ENCODE measurements at regions not wholly inside any gene's neighbourhood (a gene's known extent, or its start where the extent isn't known, plus 50 kb on each side); places are given as distances from the start of the nearest gene placed in this dataset.

DNA sequence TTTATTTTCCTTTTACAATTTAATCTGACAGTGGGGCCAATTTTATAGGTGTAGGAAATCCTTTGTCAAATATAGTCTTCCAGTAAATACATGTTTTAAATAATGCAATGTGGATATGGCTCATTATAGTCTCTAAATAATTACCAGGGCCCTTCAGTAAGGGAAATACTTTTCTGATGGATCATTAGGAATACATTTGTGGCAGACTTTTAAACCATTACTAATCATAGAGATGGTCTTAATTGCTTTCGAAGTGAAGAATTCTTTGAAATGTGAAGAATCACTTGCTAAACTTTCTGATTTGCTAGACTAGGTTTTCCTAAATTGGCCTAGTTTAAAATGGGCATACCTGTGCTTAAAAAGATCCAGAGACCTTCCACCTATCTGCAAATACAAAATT, 105.6 kb upstream of the ELL2 start:
- H3K27ac ChIP-seq: peak overlapping the region; percentile 81 to 86
- ChIA-PET CTCF (no interaction called here), POLR2A (no interaction called here)
- 14% methylated on average over 1 of the region's 1 CpG for WGBS (ENCODE audit: missing lambda C conversion rate)
- H3K4me1 ChIP-seq: peaks cover 45% of the 10 kb centered on the region
- H3K9me3 ChIP-seq: no peaks in the 10 kb centered on the region
- H3K4me3 ChIP-seq: no peak overlapping the region
- no peak for FAIRE-seq
- peak overlapping the region; percentile 87 for H3K4me2 ChIP-seq
- no peak for DNase-seq (ENCODE audit: low read depth in 1 of 2, low spot score in 1 of 2)
- TF ChIP-seq RAD21 (conservative IDR thresholded peaks at IDR 0.05 in 1 of 2, IDR thresholded peaks at IDR 0.05 in 1 of 2): no peak
- no peak for TF ChIP-seq SREBF2 (IDR thresholded peaks at IDR 0.05)
- no peak for TF ChIP-seq BHLHE40 (IDR thresholded peaks at IDR 0.05; ENCODE audit: low read depth, low read length)
- TF ChIP-seq CBX2 (IDR thresholded peaks at IDR 0.05; ENCODE audit: borderline replicate concordance, low read depth): no peak
- no peak for TF ChIP-seq JUN (IDR thresholded peaks at IDR 0.05)
- no peak for TF ChIP-seq EP300 (IDR thresholded peaks at IDR 0.05)
- TF ChIP-seq, protein P1, sequence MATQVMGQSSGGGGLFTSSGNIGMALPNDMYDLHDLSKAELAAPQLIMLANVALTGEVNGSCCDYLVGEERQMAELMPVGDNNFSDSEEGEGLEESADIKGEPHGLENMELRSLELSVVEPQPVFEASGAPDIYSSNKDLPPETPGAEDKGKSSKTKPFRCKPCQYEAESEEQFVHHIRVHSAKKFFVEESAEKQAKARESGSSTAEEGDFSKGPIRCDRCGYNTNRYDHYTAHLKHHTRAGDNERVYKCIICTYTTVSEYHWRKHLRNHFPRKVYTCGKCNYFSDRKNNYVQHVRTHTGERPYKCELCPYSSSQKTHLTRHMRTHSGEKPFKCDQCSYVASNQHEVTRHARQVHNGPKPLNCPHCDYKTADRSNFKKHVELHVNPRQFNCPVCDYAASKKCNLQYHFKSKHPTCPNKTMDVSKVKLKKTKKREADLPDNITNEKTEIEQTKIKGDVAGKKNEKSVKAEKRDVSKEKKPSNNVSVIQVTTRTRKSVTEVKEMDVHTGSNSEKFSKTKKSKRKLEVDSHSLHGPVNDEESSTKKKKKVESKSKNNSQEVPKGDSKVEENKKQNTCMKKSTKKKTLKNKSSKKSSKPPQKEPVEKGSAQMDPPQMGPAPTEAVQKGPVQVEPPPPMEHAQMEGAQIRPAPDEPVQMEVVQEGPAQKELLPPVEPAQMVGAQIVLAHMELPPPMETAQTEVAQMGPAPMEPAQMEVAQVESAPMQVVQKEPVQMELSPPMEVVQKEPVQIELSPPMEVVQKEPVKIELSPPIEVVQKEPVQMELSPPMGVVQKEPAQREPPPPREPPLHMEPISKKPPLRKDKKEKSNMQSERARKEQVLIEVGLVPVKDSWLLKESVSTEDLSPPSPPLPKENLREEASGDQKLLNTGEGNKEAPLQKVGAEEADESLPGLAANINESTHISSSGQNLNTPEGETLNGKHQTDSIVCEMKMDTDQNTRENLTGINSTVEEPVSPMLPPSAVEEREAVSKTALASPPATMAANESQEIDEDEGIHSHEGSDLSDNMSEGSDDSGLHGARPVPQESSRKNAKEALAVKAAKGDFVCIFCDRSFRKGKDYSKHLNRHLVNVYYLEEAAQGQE (IDR thresholded peaks at IDR 0.05): no peak
- no peak for TF ChIP-seq NFE2L2 (conservative IDR thresholded peaks at IDR 0.05; ENCODE audit: low read length)
- no peak for TF ChIP-seq NPAS2 (CRISPR knock-in tag; IDR thresholded peaks at IDR 0.05; ENCODE audit: borderline replicate concordance)
- TF ChIP-seq MYC (IDR thresholded peaks at IDR 0.05; ENCODE audit: borderline replicate concordance, low read length): no peak
- TF ChIP-seq, protein P2, sequence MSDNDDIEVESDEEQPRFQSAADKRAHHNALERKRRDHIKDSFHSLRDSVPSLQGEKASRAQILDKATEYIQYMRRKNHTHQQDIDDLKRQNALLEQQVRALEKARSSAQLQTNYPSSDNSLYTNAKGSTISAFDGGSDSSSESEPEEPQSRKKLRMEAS (IDR thresholded peaks at IDR 0.05): no peak
- TF ChIP-seq, protein P3, sequence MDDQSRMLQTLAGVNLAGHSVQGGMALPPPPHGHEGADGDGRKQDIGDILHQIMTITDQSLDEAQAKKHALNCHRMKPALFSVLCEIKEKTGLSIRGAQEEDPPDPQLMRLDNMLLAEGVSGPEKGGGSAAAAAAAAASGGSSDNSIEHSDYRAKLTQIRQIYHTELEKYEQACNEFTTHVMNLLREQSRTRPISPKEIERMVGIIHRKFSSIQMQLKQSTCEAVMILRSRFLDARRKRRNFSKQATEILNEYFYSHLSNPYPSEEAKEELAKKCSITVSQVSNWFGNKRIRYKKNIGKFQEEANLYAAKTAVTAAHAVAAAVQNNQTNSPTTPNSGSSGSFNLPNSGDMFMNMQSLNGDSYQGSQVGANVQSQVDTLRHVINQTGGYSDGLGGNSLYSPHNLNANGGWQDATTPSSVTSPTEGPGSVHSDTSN (IDR thresholded peaks at IDR 0.05): no peak
- TF ChIP-seq, protein P4, sequence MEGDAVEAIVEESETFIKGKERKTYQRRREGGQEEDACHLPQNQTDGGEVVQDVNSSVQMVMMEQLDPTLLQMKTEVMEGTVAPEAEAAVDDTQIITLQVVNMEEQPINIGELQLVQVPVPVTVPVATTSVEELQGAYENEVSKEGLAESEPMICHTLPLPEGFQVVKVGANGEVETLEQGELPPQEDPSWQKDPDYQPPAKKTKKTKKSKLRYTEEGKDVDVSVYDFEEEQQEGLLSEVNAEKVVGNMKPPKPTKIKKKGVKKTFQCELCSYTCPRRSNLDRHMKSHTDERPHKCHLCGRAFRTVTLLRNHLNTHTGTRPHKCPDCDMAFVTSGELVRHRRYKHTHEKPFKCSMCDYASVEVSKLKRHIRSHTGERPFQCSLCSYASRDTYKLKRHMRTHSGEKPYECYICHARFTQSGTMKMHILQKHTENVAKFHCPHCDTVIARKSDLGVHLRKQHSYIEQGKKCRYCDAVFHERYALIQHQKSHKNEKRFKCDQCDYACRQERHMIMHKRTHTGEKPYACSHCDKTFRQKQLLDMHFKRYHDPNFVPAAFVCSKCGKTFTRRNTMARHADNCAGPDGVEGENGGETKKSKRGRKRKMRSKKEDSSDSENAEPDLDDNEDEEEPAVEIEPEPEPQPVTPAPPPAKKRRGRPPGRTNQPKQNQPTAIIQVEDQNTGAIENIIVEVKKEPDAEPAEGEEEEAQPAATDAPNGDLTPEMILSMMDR (IDR thresholded peaks at IDR 0.05): no peak
- TF ChIP-seq JUNB (IDR thresholded peaks at IDR 0.05): no peak
- no peak for TF ChIP-seq TP53 (CRISPR knock-in tag; IDR thresholded peaks at IDR 0.05)
- TF ChIP-seq, protein P5, sequence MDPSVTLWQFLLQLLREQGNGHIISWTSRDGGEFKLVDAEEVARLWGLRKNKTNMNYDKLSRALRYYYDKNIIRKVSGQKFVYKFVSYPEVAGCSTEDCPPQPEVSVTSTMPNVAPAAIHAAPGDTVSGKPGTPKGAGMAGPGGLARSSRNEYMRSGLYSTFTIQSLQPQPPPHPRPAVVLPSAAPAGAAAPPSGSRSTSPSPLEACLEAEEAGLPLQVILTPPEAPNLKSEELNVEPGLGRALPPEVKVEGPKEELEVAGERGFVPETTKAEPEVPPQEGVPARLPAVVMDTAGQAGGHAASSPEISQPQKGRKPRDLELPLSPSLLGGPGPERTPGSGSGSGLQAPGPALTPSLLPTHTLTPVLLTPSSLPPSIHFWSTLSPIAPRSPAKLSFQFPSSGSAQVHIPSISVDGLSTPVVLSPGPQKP (IDR thresholded peaks at IDR 0.05; ENCODE audit: low read depth, low read length): no peak
- no peak for TF ChIP-seq ZFP36 (IDR thresholded peaks at IDR 0.05; ENCODE audit: borderline replicate concordance, partially characterized antibody)
- TF ChIP-seq RNF2 (IDR thresholded peaks at IDR 0.05; ENCODE audit: borderline replicate concordance, low read depth): no peak
- TF ChIP-seq ESRRA (IDR thresholded peaks at IDR 0.05; ENCODE audit: borderline replicate concordance, low read length): no peak
- no peak for ATAC-seq

DNA sequence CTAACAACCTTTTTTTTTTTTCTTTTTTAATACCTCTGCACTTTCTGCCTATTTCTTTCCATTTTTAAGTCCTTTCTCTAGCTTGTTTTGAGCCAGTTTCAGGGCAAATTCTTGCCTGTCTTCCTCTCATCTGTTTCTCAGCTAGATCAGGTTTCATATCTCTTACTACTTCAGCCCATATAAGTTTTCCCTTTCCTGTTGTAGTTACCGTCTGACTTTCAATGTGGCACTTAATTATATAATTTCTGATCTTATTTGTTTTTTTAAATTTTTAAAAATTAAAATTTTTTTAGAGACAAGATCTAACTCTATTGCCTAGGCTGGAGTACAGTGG, 104.7 kb upstream of the ELL2 start:
- ChIA-PET CTCF (interaction anchor here (1.9 kb wide), 1 partner anchor 270 kb away, joined by 8 read pairs; no protein-coding TSS in a partner anchor), POLR2A (no interaction called here)
- Histone ChIP-seq H3K9me3 (no peaks in the 10 kb centered on the region), H3K4me2 (no peak overlapping the region; the same call in 2 of the 3 replicates), H3K4me3 (no peak overlapping the region), H3K27ac (peak overlapping the region; percentile 77 to 81; a peak in 5 of 6 replicates), H3K4me1 (peaks cover 45% of the 10 kb centered on the region)
- FAIRE-seq: no peak
- DNase-seq (ENCODE audit: low read depth in 1 of 2, low spot score in 1 of 2): no peak
- 77% methylated on average over 1 of the region's 1 CpG for WGBS (ENCODE audit: missing lambda C conversion rate)
- ATAC-seq: no peak
- no peak for TF ChIP-seq NPAS2 (CRISPR knock-in tag; IDR thresholded peaks at IDR 0.05; ENCODE audit: borderline replicate concordance)
- TF ChIP-seq HOXB5 (CRISPR knock-in tag; IDR thresholded peaks at IDR 0.05): no peak
- TF ChIP-seq RFX5 (IDR thresholded peaks at IDR 0.05): no peak
- TF ChIP-seq, protein P4 (IDR thresholded peaks at IDR 0.05): no peak
- TF ChIP-seq HOXA7 (CRISPR knock-in tag; IDR thresholded peaks at IDR 0.05): no peak
- TF ChIP-seq, protein P6, sequence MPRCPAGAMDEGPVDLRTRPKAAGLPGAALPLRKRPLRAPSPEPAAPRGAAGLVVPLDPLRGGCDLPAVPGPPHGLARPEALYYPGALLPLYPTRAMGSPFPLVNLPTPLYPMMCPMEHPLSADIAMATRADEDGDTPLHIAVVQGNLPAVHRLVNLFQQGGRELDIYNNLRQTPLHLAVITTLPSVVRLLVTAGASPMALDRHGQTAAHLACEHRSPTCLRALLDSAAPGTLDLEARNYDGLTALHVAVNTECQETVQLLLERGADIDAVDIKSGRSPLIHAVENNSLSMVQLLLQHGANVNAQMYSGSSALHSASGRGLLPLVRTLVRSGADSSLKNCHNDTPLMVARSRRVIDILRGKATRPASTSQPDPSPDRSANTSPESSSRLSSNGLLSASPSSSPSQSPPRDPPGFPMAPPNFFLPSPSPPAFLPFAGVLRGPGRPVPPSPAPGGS (IDR thresholded peaks at IDR 0.05): no peak
- TF ChIP-seq SMC3 (IDR thresholded peaks at IDR 0.05): no peak
- TF ChIP-seq POLR2A (IDR thresholded peaks at IDR 0.05; ENCODE audit: low read length): no peak
- no peak for TF ChIP-seq ESRRA (IDR thresholded peaks at IDR 0.05; ENCODE audit: borderline replicate concordance, low read length)
- no peak for TF ChIP-seq CHD4 (IDR thresholded peaks at IDR 0.05; ENCODE audit: borderline replicate concordance)
- TF ChIP-seq ZNF302 (CRISPR knock-in tag; IDR thresholded peaks at IDR 0.05): no peak

Measured in A549 (cell line).